GM18502 (cell line): ENCODE measurements at regions not wholly inside any gene's neighbourhood (a gene's known extent, or its start where the extent isn't known, plus 50 kb on each side); places are given as distances from the start of the nearest gene placed in this dataset.

ENCODE experiments used
- ATAC-seq: cut with Tn5 transposase; IDR thresholded peaks from one replicate; pipeline ENCODE4 v1.9.1; 2021; ENCODE audit warnings: mild to moderate bottlenecking; ENCODE audit not compliant: unreplicated experiment, poor library complexity

GRCh38 chrX:33735182-33735581 lies 396.9 kb downstream of the FAM47A start:
- no peak for ATAC-seq

GRCh38 chrX:33726281-33727160 lies 405.6 kb downstream of the FAM47A start:
- ATAC-seq: no peak

- no peak for ATAC-seq
Observed at GRCh38 chrX:33725535-33726210, 406.4 kb downstream of the FAM47A start.

GRCh38 chrX:33721927-33722326 lies 410.2 kb downstream of the FAM47A start:
- ATAC-seq: peak; percentile 74

- ATAC-seq: no peak
Observed at GRCh38 chrX:33686105-33686504, 446.0 kb downstream of the FAM47A start.
